ENCODE measurements at regions not wholly inside any gene's neighbourhood (a gene's known extent, or its start where the extent isn't known, plus 50 kb on each side); places are given as distances from the start of the nearest gene placed in this dataset.

DNA sequence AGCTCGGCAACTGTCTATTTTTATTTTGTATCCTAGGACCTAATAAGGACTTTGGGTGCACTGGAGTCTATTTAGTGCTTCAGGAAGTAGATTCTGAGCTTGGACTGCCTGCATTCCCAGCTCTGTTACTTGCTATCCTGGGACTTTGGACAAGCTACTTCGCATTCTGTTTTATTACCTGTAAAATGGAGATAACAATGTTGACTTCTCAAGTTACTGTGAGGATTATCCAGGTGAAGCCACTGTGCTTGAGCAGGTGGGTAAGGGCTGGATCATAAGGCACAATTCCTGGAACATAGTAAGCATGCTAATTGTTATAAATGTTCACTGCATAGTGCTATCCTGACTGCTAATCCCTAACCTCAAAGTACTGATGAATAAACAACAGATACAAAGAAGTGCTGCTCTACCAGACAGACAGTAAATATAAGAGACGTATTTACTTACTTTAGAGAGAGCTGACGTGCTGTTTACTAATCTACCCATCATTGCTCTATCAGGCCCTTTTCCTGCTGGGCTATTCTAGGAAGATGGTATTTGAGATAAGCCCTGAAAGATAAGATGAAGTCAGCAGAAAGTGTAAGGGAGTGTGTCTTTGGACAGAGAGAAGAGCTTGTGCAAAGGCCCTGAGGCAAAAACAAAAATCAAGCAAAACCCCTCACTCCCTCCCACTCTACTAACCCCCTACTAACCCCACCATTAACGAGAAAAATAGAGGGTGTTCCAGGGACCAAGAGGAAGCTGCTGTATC is 50.8 kb upstream of the FLT1 start:
- no peak for DNase-seq (ENCODE audit: low read depth)

All from CMK (cell line).